HG03432 (cell line): ENCODE measurements at regions not wholly inside any gene's neighbourhood (a gene's known extent, or its start where the extent isn't known, plus 50 kb on each side); places are given as distances from the start of the nearest gene placed in this dataset.

Experiments
- ATAC-seq: cut with Tn5 transposase; IDR thresholded peaks from one replicate; pipeline ENCODE4 v1.9.1; 2021; ENCODE audit warnings: mild to moderate bottlenecking, moderate library complexity; ENCODE audit not compliant: unreplicated experiment

GRCh38 chr12:92650228-92650822 is 52.5 kb upstream of the PLEKHG7 start:
- peak; percentile 32 for ATAC-seq

DNA sequence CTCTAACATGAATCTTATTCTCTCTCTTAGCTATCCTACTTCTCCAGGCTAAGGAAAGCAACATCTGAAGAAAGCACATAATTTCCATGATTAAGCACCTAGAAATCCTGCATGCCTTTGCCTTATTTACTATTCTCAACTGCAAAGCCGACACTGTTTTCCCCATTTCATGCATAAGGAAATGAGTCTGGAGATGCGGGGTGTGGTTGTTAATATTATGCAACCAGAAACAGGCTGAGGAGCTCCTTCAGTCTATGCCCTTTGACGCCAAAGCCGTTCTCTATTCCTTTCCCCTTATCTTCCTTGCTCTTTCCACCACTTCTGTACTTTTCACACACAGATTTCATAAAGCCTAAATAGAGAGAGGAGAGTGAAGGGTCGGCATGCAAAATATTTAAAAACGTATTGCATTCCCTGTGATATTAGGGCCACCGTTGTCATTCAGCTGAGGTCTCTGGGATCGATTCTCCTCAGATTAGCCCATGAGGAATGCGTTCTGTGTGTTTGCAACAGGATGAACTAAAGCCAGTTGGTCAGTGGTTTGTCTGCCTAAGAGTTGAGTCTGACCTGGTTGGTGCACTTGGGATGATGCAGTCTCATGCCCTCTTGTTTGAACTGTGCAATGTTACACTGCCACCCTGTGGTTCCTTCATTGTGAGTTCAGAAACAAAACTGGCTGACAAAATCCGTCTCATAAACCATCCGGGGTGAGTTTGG is 53.1 kb upstream of the PLEKHG7 start:
- ATAC-seq, result peak; percentile 90

- no peak for ATAC-seq
These were observed 54.4 kb upstream of the PLEKHG7 start for GRCh38 chr12:92648242-92649031.

DNA sequence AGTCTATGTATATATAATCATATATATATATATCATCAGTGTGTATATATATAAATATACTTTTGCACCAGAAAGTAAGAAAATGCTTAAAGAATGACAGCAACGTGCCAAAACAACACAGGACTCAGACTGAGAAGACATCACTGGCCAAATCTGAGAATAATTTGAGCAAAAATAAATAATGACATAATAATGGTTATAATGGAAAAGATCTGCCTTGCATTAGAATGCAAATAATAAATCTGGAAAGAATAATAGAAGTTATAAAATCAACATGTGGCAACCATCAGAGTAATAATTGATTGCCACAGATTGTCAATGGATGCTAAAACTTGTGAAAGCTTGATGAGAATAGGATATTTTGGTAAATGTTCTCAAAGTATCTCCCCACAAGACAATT is 61.5 kb upstream of the PLEKHG7 start:
- no peak for ATAC-seq

- no peak for ATAC-seq
These were observed 62.1 kb upstream of the PLEKHG7 start for GRCh38 chr12:92640691-92641090.

- no peak for ATAC-seq
These were observed 63.8 kb upstream of the PLEKHG7 start for GRCh38 chr12:92639017-92639416.

DNA sequence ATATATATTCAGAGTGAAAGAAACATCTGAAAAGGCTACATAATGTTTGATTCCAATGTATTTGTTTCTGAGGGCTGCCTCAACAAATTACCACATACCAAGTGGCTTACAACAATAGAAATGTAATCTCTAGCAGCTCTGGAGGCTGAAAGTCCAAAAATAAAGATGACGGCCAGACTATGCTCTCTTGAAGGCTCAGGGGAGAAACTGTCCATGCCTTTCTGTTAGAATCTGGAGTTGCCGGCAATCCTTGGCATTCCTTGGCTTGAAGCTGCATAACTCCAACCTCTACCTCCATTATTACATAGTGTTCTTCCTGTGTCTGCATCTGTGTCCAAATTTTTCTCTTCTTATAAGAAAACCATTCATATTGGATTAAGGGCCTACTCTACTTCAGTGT is 68.1 kb upstream of the PLEKHG7 start:
- no peak for ATAC-seq

DNA sequence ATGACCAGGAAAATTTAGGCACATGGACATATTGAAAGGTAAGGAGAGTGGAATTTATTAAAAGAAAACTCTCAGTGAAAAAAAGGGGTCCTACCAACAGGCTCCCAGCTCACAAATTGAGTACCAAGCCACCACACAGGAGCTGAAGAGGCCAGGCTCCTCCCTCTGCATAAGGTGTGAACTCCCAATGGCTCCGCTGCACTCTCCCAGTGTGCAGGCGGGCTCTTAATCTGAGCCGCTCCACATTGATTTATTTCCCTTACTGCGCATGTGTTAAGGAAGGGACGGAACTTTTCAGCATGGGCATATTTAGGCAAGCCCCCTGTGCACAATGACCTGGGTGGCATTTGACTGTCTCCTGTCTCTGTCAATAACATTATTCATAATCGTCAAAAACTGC is 68.6 kb upstream of the PLEKHG7 start:
- no peak for ATAC-seq

- ATAC-seq, result no peak
These were observed 71.8 kb upstream of the PLEKHG7 start for GRCh38 chr12:92630968-92631367.

- ATAC-seq, result no peak
These were observed 73.3 kb upstream of the PLEKHG7 start for GRCh38 chr12:92629349-92630065.

- no peak for ATAC-seq
These were observed 74.3 kb upstream of the PLEKHG7 start for GRCh38 chr12:92628476-92628875.

DNA sequence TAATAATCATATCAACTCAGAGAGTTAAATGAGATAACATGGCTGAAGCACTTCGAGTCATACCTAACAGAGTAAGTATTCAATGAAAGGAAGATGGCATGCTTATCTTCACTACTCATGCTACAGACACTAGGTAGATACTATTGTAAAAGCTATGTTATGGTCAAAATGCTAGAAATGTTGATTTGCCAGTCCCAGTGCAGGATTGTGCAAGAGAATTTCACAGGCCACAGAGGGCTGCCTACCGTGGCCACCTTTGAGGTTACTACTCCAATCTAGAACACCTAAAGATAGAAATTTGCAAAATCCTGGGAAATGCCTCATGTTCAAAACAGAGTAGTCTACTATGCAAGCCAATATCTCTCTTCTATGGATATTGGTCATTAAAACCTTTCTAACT is 75.3 kb upstream of the PLEKHG7 start:
- ATAC-seq, result no peak

- ATAC-seq, result no peak
These were observed 77.0 kb upstream of the PLEKHG7 start for GRCh38 chr12:92625639-92626310.

DNA sequence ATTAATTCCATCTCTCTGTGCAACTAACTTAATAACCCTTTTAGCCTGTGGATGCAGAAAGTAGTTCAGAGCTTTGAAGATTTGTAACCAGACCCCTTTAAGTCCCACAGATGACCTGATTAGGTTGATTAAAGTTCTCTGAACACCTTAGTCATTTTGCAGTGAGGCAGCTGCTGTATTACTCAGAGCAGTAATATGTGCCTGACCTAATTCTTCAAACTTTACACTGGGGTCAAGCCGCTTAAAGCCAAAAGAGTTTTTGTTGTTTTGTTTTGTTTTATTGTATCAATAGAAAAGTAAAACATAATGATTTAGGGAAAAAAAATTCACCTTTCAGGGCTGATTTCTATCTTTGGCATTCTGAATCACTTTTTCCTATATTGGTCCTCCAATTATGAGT is 78.6 kb upstream of the PLEKHG7 start:
- no peak for ATAC-seq

GRCh38 chr12:92623386-92623785 is 79.4 kb upstream of the PLEKHG7 start:
- ATAC-seq, result no peak

GRCh38 chr12:92621833-92622232 is 81.0 kb upstream of the PLEKHG7 start:
- ATAC-seq, result no peak

- no peak for ATAC-seq
These were observed 81.5 kb upstream of the PLEKHG7 start for GRCh38 chr12:92621312-92621711.

- ATAC-seq, result no peak
These were observed 82.8 kb upstream of the PLEKHG7 start for GRCh38 chr12:92619730-92620684.

DNA sequence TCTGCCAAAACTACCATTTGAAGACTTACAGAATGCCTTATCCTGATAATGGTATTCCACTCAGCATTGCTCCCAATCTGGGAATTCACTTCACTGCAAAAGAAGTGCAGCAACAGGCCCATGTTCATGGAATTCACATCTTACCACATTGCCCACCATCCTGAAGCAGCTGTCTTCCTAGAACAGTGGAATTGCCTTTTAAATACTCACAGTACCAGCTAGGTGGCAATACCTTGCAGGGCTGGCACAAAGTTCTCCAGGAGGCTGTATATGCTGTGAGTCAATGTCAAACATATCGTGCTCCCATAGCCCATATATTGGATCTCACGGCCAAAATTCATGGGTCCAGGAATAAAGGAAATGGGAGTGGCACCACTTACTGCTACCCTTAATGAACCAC is 83.8 kb upstream of the PLEKHG7 start:
- no peak for ATAC-seq

DNA sequence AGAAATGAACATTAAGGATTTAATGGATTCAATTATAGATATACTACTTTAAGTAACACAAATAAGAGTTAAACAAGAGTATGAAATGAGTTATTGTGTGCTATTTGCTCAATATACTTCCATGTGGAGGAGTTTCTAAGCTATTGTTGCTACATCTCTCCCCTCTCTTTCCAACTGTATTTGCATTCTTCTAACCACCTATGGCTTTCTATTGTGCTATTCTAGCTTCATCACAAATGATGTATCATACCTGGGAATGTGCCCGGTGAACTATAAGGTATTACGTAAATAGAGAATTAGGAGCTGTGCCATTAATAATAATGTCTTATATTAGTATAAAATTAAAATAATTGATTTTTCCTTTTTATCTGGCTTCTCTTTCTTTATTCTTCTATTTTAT is 87.1 kb upstream of the PLEKHG7 start:
- ATAC-seq, result no peak
